A549 (cell line): ENCODE measurements at regions not wholly inside any gene's neighbourhood (a gene's known extent, or its start where the extent isn't known, plus 50 kb on each side); places are given as distances from the start of the nearest gene placed in this dataset.

ENCODE experiments used
- ATAC-seq, 2 experiments: fragments of 200-7000 bp in 1 of 2; fragments of >200 bp in 1 of 2; cut with Nextera tagmentation in 1 of 2; cut with Tn5 transposase in 1 of 2; 3 replicates each; pipeline versions ENCODE4 v1.8.0 to v1.9.1; 2018 to 2020; ENCODE audit warnings: mild to moderate bottlenecking in 1 of 2, moderate library complexity in 1 of 2
- CTCF ChIA-PET: fragments of 300-600 bp; sonication (Branson Sonifier 250); formaldehyde crosslinking; extraction: SDS; loops from one replicate; lab custom pipeline; 2021; ENCODE audit warnings: antibody characterized with exemption, inconsistent platforms; lab: Yijun Ruan, JAX
- POLR2A ChIA-PET: fragments of 350-600 bp; formaldehyde crosslinking; extraction: SDS; loops from one replicate; lab custom pipeline; 2021; ENCODE audit warnings: antibody characterized with exemption, inconsistent platforms; lab: Yijun Ruan, JAX
- DNase-seq, 2 experiments: peaks; one replicate each; pipeline versions ENCODE4 v3.0.0 to v3.0.0-alpha.2; 2011 to 2016; ENCODE audit warnings: low read depth in 1 of 2, low spot score in 1 of 2
- FAIRE-seq: peaks from 2 replicates; lab custom pipeline; 2011; peaks lifted over from hg19 to GRCh38; lab: Jason Lieb, UNC
- H3K27ac ChIP-seq, 2 experiments: fragments of >200 bp; sonication (Bioruptor Twin); formaldehyde crosslinking; 3 replicates each; pipeline ENCODE4 v1.5.1; 2016 to 2017
- H3K4me1 ChIP-seq: fragments of >200 bp; sonication (Bioruptor Twin); formaldehyde crosslinking; 3 replicates; pipeline ENCODE4 v1.6.1; 2016
- H3K4me2 ChIP-seq: fragments of >200 bp; sonication (Bioruptor Twin); formaldehyde crosslinking; 3 replicates; pipeline ENCODE4 v1.6.1; 2016
- H3K4me3 ChIP-seq: fragments of >200 bp; sonication (Bioruptor Twin); formaldehyde crosslinking; 3 replicates; pipeline ENCODE4 v1.5.1; 2016
- H3K9me3 ChIP-seq: fragments of >200 bp; sonication (Bioruptor Twin); formaldehyde crosslinking; 3 replicates; pipeline ENCODE4 v1.6.1; 2016
- ATOH8 ChIP-seq: fragments of 250-450 bp; sonication (Bioruptor Pico); IDR thresholded peaks from 2 replicates; pipeline ENCODE4 v1.5.0; 2020; ENCODE audit warnings: low read depth, mild to moderate bottlenecking, moderate library complexity
- BHLHE40 ChIP-seq: IDR thresholded peaks from 2 replicates; pipeline ENCODE4 v1.6.1; 2012; ENCODE audit warnings: low read depth, low read length, inconsistent platforms
- CBX2 ChIP-seq: fragments of 200-600 bp; sonication (generic); IDR thresholded peaks from 2 replicates; pipeline ENCODE4 v1.6.1; 2016; ENCODE audit warnings: low read depth, mild to moderate bottlenecking, borderline replicate concordance
- CHD2 ChIP-seq: fragments of 150-350 bp; IDR thresholded peaks from 2 replicates; pipeline ENCODE4 v1.6.1; 2014; ENCODE audit warnings: low read length; ENCODE audit not compliant: partially characterized antibody
- ELK1 ChIP-seq: fragments of 150-350 bp; IDR thresholded peaks from 2 replicates; pipeline ENCODE4 v1.6.1; 2014; ENCODE audit warnings: low read depth, mild to moderate bottlenecking, low read length
- ESRRA ChIP-seq: fragments of 150-350 bp; IDR thresholded peaks from 2 replicates; pipeline ENCODE4 v1.6.1; 2014; ENCODE audit warnings: mild to moderate bottlenecking, low read length, borderline replicate concordance
- GATA3 ChIP-seq: IDR thresholded peaks from 2 replicates; pipeline ENCODE4 v1.6.1; 2012; ENCODE audit warnings: borderline replicate concordance
- HDAC2 ChIP-seq: fragments of 200-600 bp; sonication (generic); IDR thresholded peaks from 2 replicates; pipeline ENCODE4 v1.6.1; 2016
- HEYL ChIP-seq: fragments of 250-450 bp; sonication (Bioruptor Pico); IDR thresholded peaks from 2 replicates; pipeline ENCODE4 v1.8.0; 2021; ENCODE audit warnings: mild to moderate bottlenecking, moderate library complexity
- HMGXB4 ChIP-seq: fragments of 250-450 bp; sonication (Bioruptor Pico); IDR thresholded peaks from 2 replicates; pipeline ENCODE4 v1.5.0; 2021; ENCODE audit warnings: mild to moderate bottlenecking, moderate library complexity, borderline replicate concordance
- KDM1A ChIP-seq: fragments of 200-600 bp; sonication (generic); IDR thresholded peaks from 2 replicates; pipeline ENCODE4 v1.6.1; 2016; ENCODE audit warnings: low read depth, mild to moderate bottlenecking
- MAZ ChIP-seq: fragments of 150-350 bp; IDR thresholded peaks from 2 replicates; pipeline ENCODE4 v1.6.1; 2014; ENCODE audit warnings: antibody characterized with exemption, low read depth, low read length, borderline replicate concordance
- MYC ChIP-seq: IDR thresholded peaks from 2 replicates; pipeline ENCODE4 v1.6.1; 2012; ENCODE audit warnings: mild to moderate bottlenecking, inconsistent platforms, low read length, improper control_type of control experiment, borderline replicate concordance
- NFE2L2 ChIP-seq: fragments of 150-350 bp; conservative IDR thresholded peaks from 2 replicates; pipeline ENCODE4 v1.6.1; 2014; ENCODE audit warnings: low read length
- PHF8 ChIP-seq: fragments of 200-600 bp; sonication (generic); IDR thresholded peaks from 2 replicates; pipeline ENCODE4 v1.6.1; 2016; ENCODE audit warnings: low read depth, mild to moderate bottlenecking, antibody characterized with exemption, moderate library complexity, borderline replicate concordance
- POLR2A ChIP-seq: IDR thresholded peaks from 2 replicates; pipeline ENCODE4 v1.6.1; 2012; ENCODE audit warnings: mild to moderate bottlenecking, low read length
- RAD21 ChIP-seq, 2 experiments: fragments of >200 bp in 1 of 2; sonication (Bioruptor Twin) in 1 of 2; formaldehyde crosslinking in 1 of 2; IDR thresholded peaks in 1 of 2; conservative IDR thresholded peaks in 1 of 2; 2 replicates in 1 of 2; 3 replicates in 1 of 2; pipeline ENCODE4 v1.6.1; 2012 to 2018; ENCODE audit warnings: inconsistent platforms in 1 of 2
- REST ChIP-seq: fragments of 200-600 bp; sonication (generic); IDR thresholded peaks from 2 replicates; pipeline ENCODE4 v1.6.1; 2016; ENCODE audit warnings: antibody characterized with exemption, mild to moderate bottlenecking, moderate library complexity
- RNF2 ChIP-seq: fragments of 200-600 bp; sonication (generic); IDR thresholded peaks from 2 replicates; pipeline ENCODE4 v1.6.1; 2016; ENCODE audit warnings: low read depth, mild to moderate bottlenecking, antibody characterized with exemption, moderate library complexity, borderline replicate concordance
- SREBF2 ChIP-seq: fragments of 450-650 bp; IDR thresholded peaks from 2 replicates; pipeline ENCODE4 v1.6.1; 2014; ENCODE audit warnings: mild to moderate bottlenecking, moderate library complexity
- USF2 ChIP-seq: fragments of 450-650 bp; IDR thresholded peaks from 2 replicates; pipeline ENCODE4 v1.6.1; 2014; ENCODE audit warnings: antibody characterized with exemption
- WGBS: methylation state at CpG from one replicate; pipeline ENCODE4 v1.1.6; 2017; ENCODE audit errors: missing lambda C conversion rate; 5-methylcytosine and 5-hydroxymethylcytosine counted together

GRCh38 chr12:93299262-93299846 is 78.4 kb upstream of the NUDT4 start (continued):
- TF ChIP-seq USF2 = no peak
- TF ChIP-seq HEYL (CRISPR knock-in tag) = no peak
- no peak for TF ChIP-seq CBX2

GRCh38 chr12:93300611-93301021 is 77.1 kb upstream of the NUDT4 start:
- no peak for ATAC-seq
- H3K4me2 ChIP-seq = no peak overlapping the region
- WGBS = 63% methylated on average over 2 of the region's 2 CpGs
- POLR2A ChIA-PET = no interaction called here
- no peak for DNase-seq
- H3K9me3 ChIP-seq = no peaks in the 10 kb centered on the region
- FAIRE-seq = no peak
- no peak overlapping the region for H3K4me3 ChIP-seq
- no peaks in the 10 kb centered on the region for H3K4me1 ChIP-seq
- TF ChIP-seq MYC (no peak), PHF8 (no peak), GATA3 (no peak), CHD2 (no peak), HMGXB4 (CRISPR knock-in tag) (no peak), ESRRA (no peak), MAZ (no peak), POLR2A (no peak), RNF2 (no peak), NFE2L2 (no peak), REST (no peak), BHLHE40 (no peak), HDAC2 (no peak), ATOH8 (no peak), RAD21 (conservative IDR thresholded peaks at IDR 0.05 in 1 of 2, IDR thresholded peaks at IDR 0.05 in 1 of 2) (no peak), KDM1A (no peak), SREBF2 (no peak), ELK1 (no peak)
- CTCF ChIA-PET = interaction anchor here (1.3 kb wide), 1 partner anchor 313 kb away, joined by 3 read pairs; no protein-coding TSS in a partner anchor
- H3K27ac ChIP-seq = no peak overlapping the region
